NCI-H2107 treated with DMSO at 0.1 percent for 48 hours (cell line): ENCODE measurements at regions not wholly inside any gene's neighbourhood (a gene's known extent, or its start where the extent isn't known, plus 50 kb on each side); places are given as distances from the start of the nearest gene placed in this dataset.

Experiments used
- DNase-seq: peaks from one replicate; lab custom pipeline; 2025; ENCODE audit not compliant: unreplicated experiment; lab: John Stamatoyannopoulos, UW

DNA sequence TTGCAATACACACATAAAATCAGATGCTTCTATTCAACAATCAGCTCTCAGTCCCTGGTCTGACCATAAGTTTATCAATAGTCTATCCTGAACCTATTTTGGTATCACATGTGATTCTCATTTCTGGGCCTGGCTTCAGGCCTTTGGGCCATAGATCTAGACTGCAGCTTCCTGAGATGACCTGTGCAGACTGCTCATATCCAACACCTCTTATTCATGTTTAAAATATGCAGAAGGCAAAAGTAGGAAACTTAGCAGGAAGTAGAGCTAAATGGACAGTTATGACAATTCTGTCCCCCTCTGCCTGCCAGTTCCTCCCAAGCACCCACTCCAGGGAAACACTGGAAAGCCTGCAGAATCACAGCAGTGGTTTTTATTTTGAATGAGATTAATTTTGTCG is 53.3 kb downstream of the C7orf25 start:
- no peak for DNase-seq

GRCh38 chr7:42856605-42856987 is 55.3 kb downstream of the C7orf25 start:
- DNase-seq: no peak

DNA sequence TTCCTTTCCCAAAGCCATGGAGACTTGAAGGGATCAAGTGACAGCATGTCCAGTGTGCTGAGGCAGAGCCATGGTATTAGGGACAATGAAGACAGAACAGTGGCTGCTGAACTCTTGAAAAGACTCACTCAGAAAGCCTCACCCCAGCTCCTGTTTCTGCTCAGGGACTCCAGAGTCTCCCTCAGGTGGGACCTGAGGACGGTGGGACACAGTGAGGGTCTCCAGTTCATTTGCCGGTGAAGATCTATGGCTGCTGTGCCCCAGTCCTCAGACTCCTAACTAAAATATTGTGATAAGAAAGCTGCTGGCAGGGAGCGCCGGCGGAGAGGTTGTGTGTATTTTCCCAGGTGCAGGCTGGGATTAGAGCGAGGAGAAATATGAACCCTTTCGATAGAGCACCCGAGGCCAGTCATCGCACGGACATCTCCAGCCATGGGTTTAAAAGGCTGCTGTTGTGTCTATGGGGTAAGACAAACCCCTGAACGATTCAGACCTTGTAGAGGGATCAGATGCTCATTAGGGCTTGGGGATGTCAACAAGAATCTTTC is 57.2 kb downstream of the C7orf25 start:
- peak; percentile 12 for DNase-seq

GRCh38 chr7:42852531-42852930 is 59.3 kb downstream of the C7orf25 start:
- no peak for DNase-seq

GRCh38 chr7:42843205-42843800 is 68.6 kb downstream of the C7orf25 start:
- DNase-seq: peak; percentile 41

DNA sequence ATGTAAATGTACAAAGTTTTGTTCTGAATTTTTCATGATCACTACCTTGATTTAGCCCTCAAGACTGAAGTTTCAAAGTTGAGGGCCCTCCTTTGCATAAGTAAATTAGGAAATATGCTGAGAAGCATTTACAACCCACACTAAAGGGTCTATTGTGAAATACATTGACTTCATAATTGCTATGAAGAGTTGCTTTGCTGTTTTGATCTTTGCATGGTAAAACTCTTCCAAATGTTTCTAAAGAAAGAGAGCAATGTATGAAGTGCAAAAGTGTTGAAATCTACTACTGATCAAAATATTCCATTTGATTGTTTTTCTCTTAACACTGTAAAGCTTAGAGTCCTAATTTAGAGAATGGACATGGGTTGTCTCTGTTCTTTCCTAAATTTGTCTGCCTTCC is 77.2 kb downstream of the C7orf25 start:
- no peak for DNase-seq

DNA sequence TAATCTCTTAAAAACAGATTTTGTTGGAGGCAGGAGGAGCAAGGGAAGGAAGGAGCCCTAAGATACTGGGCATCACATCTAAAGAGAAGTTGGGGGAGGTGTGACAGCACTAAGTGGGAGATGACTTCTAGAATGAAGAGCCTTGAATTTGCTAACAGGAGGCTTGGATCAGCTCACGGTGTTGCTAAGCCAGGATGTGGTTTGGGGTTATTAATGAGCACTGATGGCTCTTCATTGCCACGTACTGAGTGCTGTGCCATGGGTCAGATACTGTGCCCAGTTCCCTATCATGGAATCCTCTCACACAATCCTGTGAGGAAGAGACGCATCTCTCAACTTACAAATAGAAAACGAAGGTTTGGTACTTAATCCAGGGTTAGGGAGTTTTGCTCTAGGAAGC is 78.5 kb downstream of the C7orf25 start:
- DNase-seq: no peak

GRCh38 chr7:42832667-42833066 is 79.2 kb downstream of the C7orf25 start:
- no peak for DNase-seq

GRCh38 chr7:42831718-42832522 is 80.0 kb downstream of the C7orf25 start:
- no peak for DNase-seq

DNA sequence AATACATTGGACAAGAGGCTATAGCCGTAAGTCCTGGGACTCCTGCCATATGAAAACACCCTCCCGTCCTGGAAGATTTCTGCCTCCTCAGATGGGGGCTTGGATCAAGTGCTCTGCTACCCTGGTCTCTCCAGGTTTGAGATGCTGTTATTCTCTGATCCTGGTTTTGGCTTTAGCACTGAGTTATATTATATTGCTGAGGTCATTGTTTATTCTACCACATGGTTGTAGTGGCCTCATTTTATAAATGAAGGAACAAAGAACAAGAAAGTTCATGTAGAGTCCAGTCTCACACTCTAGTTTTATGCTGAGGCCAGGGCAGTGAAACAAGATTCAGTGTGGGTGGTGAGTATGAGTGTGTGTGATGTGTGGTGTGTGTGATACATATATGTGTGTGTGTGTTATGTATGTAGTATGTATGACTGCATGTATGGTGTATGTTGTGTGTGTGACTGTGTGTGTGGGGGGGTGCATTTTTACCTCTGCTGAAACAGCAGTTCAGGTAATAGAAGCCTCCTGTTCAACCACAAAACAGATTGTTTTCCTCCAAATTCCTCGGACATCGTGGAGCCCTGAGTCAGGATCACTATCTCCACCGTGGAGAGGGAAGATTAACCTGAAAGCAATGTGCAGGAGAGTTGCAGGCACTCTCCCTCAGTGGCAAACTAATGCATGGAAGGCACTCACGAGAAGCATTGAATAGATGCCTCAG is 80.7 kb downstream of the C7orf25 start:
- DNase-seq: no peak

DNA sequence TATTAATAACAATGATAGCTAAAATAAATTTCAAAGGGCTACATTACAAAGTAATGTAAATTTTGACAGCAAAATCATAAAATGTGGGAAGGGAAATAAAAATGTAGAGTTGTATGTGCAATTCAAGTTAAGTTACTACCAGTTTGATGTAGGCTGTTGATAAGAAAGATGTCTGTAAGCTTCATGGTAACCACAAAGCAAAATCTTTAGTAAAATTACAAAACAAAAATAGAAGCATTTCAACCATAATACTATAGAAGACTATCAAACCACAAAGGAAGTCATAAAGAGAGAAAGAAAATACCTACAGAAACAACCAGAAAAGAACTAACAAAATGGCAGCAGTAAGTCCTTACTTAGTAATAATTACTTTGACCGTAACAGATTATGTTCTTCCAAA is 99.1 kb downstream of the C7orf25 start:
- DNase-seq: no peak

- no peak for DNase-seq
Measured at GRCh38 chr7:42805601-42806000, 106.3 kb downstream of the C7orf25 start.

DNA sequence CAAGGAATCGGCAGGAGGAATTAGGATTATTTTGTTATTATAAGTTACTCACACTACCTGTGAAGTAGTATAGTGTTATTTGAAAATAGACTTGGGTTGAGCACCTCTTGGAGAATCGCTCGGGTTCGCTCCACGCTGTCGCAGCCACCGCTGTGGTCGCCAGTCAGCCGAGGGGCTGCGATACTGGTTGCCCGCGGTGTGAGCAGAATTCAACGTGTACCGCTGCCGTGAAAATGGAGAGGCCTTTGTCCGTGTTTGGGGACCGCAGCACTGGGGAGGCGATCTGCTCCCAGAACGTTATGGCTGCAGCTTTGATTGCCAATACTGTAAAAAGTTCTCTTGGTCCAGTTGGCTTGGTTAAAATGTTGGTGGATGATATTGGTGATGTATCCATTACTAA is 117.2 kb downstream of the C7orf25 start:
- DNase-seq: no peak

GRCh38 chr7:42792841-42793240 is 119.0 kb downstream of the C7orf25 start:
- DNase-seq: no peak

- no peak for DNase-seq
Measured at GRCh38 chr7:42790196-42790595, 121.7 kb downstream of the C7orf25 start.

DNA sequence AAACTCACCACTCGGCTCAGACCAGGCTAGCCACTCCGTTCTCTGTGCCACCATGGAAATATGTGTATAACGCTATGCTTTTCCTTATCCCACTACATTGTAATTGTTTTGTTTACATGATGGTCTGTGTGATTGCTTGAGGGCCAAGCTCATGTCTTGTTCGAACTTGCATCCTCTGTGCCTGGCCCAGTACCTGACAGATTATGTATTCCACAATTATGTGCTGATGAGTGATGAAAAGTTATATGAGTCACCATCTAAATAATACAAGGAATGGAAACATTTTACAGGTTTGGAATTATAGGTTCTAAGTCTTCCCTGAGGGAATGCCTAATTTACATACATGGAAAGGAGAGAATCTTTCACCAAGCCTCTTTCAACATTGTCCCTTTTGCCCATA is 137.4 kb downstream of the C7orf25 start:
- no peak for DNase-seq

- DNase-seq: no peak
Measured at GRCh38 chr7:42770114-42770513, 141.8 kb downstream of the C7orf25 start.

DNA sequence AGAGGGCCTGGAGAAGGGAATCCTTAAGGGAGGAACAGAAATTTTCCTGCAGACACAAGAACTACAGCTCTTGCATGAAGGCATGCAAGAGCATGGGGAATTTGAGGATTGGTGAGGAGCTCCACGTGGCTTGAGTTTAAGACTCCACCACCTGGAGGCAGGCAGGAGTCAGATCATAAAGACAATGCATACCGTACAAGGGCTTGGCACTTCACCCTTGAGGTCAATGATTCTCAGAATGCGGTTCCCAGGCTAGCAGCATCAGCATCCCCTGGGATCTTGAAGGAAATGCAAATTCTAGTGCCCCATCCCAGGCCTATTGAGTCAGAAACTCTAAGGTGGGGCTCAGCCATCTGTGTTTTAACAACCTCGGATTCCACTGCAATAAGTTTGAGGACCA is 143.8 kb downstream of the C7orf25 start:
- DNase-seq: no peak

DNA sequence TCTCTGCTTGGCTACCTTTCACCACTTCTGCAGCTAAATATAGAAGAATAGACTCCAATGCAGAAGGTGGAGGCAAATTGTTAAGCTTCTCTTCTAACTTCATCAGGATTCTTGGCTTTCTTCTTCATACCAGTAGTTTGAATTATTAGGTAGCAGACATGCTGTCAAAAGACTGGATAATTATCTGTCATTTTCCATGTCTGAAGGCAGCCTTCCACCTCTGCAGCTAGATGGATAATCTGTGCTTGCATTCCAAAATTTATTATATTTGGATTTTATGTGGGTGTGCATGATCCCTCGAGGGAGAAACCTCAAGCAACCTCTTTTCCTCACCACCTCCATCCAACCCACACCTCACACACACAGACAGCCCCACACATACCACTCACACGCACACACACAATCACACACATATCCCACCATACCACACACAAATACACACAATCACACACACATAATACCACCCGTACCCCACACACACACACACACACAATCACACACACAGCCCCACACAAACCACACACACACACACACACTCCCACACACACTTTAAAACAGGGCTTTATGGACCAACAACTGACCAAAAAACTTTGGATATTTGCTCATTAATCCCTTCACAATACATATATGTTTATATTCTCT is 145.0 kb downstream of the C7orf25 start:
- no peak for DNase-seq

GRCh38 chr7:42765931-42766330 is 145.9 kb downstream of the C7orf25 start:
- DNase-seq: no peak

DNA sequence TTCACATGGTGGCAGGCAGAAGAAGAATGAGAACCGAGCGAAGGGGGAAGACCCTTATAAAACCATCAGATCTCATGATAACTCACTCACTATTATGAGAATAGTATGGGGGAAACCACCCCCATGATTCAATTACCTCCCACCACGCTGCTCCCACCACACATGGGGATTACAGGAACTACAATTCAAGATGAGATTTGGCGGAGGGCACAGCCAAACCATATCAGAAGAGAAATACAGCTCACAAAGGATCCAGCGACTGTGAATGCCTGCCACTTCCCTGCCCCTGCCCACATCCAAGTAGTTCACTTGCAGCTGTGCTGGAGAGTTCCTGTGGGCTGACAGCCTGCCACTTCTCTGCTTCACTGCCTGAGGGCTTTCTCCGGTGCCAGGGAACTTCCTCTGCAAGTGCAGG is 148.7 kb downstream of the C7orf25 start:
- no peak for DNase-seq
